Calu3 (cell line): ENCODE measurements at regions not wholly inside any gene's neighbourhood (a gene's known extent, or its start where the extent isn't known, plus 50 kb on each side); places are given as distances from the start of the nearest gene placed in this dataset.

Experiments
- BruUV-seq: library from RNA; stranded (reverse); fragments of 400-500 nt; replicated peaks from 2 replicates; lab custom pipeline; 2021; lab: Mats Ljungman, UMichigan
- CTCF ChIA-PET: fragments of 300-600 bp; sonication (Branson Sonifier 250); formaldehyde crosslinking; loops from one replicate; lab custom pipeline; 2022; ENCODE audit warnings: antibody characterized with exemption; lab: Charles Lee
- DNase-seq: peaks from one replicate; pipeline ENCODE4 v3.0.0; 2022
- H3K27ac Mint-ChIP-seq: one replicate; pipeline ENCODE4 v1.8.0; 2022; ENCODE audit warnings: mixed read lengths; ENCODE audit not compliant: unreplicated experiment
- H3K27me3 Mint-ChIP-seq: one replicate; pipeline ENCODE4 v1.8.0; 2022; ENCODE audit warnings: mixed read lengths; ENCODE audit not compliant: unreplicated experiment
- H3K36me3 Mint-ChIP-seq: one replicate; pipeline ENCODE4 v1.8.0; 2022; ENCODE audit warnings: mild to moderate bottlenecking, moderate library complexity, mixed read lengths; ENCODE audit not compliant: insufficient read depth, unreplicated experiment
- H3K4me1 Mint-ChIP-seq: one replicate; pipeline ENCODE4 v1.8.0; 2022; ENCODE audit warnings: mild to moderate bottlenecking, low read depth, mixed read lengths; ENCODE audit not compliant: unreplicated experiment
- H3K4me3 Mint-ChIP-seq: one replicate; pipeline ENCODE4 v1.8.0; 2022; ENCODE audit warnings: mild to moderate bottlenecking, low read depth, moderate library complexity, mixed read lengths; ENCODE audit not compliant: unreplicated experiment
- H3K9me3 Mint-ChIP-seq: one replicate; pipeline ENCODE4 v1.8.0; 2022; ENCODE audit warnings: low read depth, mixed read lengths; ENCODE audit not compliant: unreplicated experiment
- intact Hi-C: fragments of 100-400 bp; cut with micrococcal nuclease; formaldehyde crosslinking; loops from one replicate; pipeline ENCODE4 v1.10.0; 2022; ENCODE audit not compliant: unreplicated experiment
- TF ChIP-seq, protein P1 (sequence below): fragments of 200-600 bp; IDR thresholded peaks from one replicate; pipeline ENCODE4 v1.8.0; 2022; ENCODE audit warnings: antibody characterized with exemption; ENCODE audit not compliant: unreplicated experiment

DNA sequence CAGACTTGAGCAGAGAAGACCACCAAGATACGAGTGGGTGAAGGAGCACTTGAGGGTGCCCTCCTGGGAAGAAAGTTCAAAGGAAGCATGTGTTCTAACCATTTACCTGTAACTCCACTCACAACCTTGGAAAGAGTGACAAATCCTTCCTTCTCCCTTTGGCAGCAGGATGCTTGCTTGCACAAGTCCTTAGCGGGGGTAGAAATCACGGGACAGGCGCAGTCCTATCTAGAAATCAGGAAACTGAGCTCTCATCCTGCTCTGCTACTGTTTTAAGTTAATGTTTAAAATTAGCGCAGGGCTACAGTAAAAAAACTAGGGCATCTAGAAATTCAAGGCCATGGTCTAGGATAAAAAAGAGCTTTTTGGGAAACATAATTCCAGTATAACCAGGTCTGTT lies 100.9 kb upstream of the PTPRM start:
- Mint-ChIP-seq H3K27me3 (peaks cover 35% of the 10 kb centered on the region), H3K36me3 (no peaks in the 10 kb centered on the region), H3K27ac (no peak overlapping the region), H3K4me1 (no peaks in the 10 kb centered on the region), H3K4me3 (no peak overlapping the region), H3K9me3 (no peaks in the 10 kb centered on the region)
- intact Hi-C loops = no loop called here
- no TSS peak for BruUV-seq
- no peak for DNase-seq
- CTCF ChIA-PET = no interaction called here
- TF ChIP-seq, protein P1, sequence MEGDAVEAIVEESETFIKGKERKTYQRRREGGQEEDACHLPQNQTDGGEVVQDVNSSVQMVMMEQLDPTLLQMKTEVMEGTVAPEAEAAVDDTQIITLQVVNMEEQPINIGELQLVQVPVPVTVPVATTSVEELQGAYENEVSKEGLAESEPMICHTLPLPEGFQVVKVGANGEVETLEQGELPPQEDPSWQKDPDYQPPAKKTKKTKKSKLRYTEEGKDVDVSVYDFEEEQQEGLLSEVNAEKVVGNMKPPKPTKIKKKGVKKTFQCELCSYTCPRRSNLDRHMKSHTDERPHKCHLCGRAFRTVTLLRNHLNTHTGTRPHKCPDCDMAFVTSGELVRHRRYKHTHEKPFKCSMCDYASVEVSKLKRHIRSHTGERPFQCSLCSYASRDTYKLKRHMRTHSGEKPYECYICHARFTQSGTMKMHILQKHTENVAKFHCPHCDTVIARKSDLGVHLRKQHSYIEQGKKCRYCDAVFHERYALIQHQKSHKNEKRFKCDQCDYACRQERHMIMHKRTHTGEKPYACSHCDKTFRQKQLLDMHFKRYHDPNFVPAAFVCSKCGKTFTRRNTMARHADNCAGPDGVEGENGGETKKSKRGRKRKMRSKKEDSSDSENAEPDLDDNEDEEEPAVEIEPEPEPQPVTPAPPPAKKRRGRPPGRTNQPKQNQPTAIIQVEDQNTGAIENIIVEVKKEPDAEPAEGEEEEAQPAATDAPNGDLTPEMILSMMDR = no peak

DNA sequence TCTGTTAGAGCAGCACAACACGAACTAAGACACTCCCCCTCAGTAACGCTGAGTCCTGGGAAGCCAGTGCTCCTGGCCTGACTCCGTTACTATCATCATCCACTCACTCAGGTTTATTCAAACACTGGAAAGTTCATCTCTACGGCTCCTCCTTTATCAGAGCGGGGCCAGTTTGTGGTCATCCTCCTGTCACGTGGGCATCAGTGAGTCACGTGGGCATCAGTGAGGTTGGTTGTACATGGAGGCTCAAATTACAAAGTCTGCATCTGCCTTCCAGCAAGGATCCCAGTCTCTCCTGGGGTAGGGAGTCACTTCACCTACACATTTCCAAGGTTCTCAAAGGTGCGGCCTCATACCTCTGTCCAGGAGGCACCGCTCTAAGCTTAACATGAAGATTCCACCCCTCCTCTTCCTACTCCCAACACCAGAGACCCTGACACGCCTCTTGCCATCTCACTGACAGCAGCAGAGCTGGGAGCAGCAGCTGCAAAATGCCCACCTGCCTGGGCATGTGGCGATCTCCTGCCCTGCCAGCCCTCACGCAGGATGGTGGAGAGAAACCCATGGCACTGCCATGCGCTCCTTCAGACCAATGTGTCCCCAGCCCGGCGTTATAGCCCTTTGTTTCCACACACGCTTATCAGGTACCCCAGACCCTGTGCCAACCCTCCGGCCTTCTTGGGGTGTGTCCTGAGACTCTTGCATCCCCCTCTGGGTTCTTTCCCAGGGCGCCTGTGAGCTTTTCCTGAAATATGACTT lies 99.2 kb upstream of the PTPRM start:
- Mint-ChIP-seq H3K4me1 (no peaks in the 10 kb centered on the region), H3K4me3 (no peak overlapping the region), H3K9me3 (no peaks in the 10 kb centered on the region), H3K27ac (no peak overlapping the region), H3K36me3 (no peaks in the 10 kb centered on the region), H3K27me3 (peaks cover 22% of the 10 kb centered on the region)
- intact Hi-C loops = no loop called here
- TF ChIP-seq, protein P1 = no peak
- BruUV-seq = no TSS peak
- CTCF ChIA-PET = no interaction called here
- no peak for DNase-seq

DNA sequence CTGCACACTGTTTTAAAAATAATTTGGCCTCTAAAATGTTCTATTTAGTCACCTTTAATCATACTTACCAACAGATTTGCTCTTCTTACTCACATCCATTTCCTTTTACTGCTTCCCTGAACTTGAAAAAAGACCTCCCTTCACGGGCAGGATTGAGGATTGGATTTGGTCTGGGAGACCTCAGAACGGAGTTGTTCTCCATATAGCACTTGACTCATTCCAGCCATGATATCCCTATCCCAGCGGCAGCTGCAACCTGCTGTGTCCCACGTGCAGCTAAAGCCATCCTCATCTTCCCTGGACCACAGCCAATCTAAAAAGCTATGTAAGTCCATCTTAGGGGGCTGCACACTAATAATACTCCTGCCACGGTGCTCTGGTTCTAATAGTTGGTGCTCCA lies 97.0 kb upstream of the PTPRM start:
- no peak for DNase-seq
- Mint-ChIP-seq H3K4me1 (no peaks in the 10 kb centered on the region), H3K27me3 (peaks cover 30% of the 10 kb centered on the region), H3K27ac (no peak overlapping the region), H3K4me3 (no peak overlapping the region), H3K36me3 (no peaks in the 10 kb centered on the region), H3K9me3 (no peaks in the 10 kb centered on the region)
- CTCF ChIA-PET = no interaction called here
- TF ChIP-seq, protein P1 = no peak
- intact Hi-C loops = no loop called here
- no TSS peak for BruUV-seq

DNA sequence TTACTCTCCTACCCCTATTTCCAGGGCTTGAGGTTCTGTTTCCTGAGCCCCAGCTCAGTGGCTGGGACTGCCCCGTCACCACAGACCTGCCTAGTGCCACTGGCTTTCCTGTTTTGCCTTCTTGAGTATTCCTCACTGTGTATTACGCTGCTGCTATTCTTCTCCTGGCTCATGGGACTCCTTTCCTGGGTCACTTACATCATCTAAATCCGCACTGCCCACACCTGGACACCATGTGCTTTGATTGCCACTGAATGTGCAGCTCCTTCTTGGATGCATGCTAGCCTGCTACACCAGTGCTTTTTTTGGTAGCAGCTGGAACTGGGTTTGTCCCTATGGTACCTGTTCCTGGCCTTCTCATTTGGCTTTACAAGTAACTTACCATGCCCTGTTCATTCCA lies 96.6 kb upstream of the PTPRM start:
- intact Hi-C loops = no loop called here
- BruUV-seq = no TSS peak
- CTCF ChIA-PET = no interaction called here
- Mint-ChIP-seq H3K36me3 (no peaks in the 10 kb centered on the region), H3K4me3 (no peak overlapping the region), H3K27me3 (peaks cover 32% of the 10 kb centered on the region), H3K4me1 (no peaks in the 10 kb centered on the region), H3K27ac (no peak overlapping the region), H3K9me3 (no peaks in the 10 kb centered on the region)
- TF ChIP-seq, protein P1 = no peak
- no peak for DNase-seq
